Stomach (tissue), 8 donors: ENCODE measurements at regions not wholly inside any gene's neighbourhood (a gene's known extent, or its start where the extent isn't known, plus 50 kb on each side); places are given as distances from the start of the nearest gene placed in this dataset.
"Not testable (repeated sequence)": the region's sequence is repeated elsewhere in the genome, so short reads cannot be mapped to it uniquely, and the experiment has no call there.

Experiments
- DNase-seq, 2 donors: peaks; one replicate each; pipeline versions ENCODE4 v3.0.0 to v3.0.0-alpha.2; 2013 to 2019
- H3K27ac ChIP-seq, 5 donors: fragments of 200-600 bp in 4 of 5; sonication (generic) in 4 of 5; one replicate each; pipeline ENCODE4 v1.5.1; 2013 to 2019; ENCODE audit warnings: mild to moderate bottlenecking in 1 of 5, moderate library complexity in 1 of 5
- H3K27me3 ChIP-seq, 3 donors: fragments of 200-600 bp; sonication (generic); one replicate each; pipeline ENCODE4 v1.5.1; 2017 to 2019; ENCODE audit warnings: mixed run types in 1 of 3
- H3K36me3 ChIP-seq, 4 donors: fragments of 200-600 bp; sonication (generic); 1 replicate in 3 of 4; 2 replicates in 1 of 4; pipeline ENCODE4 v1.5.1; 2016 to 2019
- H3K4me1 ChIP-seq, 4 donors: fragments of 200-600 bp; sonication (generic); one replicate each; pipeline ENCODE4 v1.5.1; 2016 to 2019
- H3K4me3 ChIP-seq, 4 donors: fragments of 200-600 bp; sonication (generic) in 3 of 4; one replicate each; pipeline ENCODE4 v1.5.1; 2016 to 2019; ENCODE audit warnings: mild to moderate bottlenecking in 1 of 4
- H3K9me3 ChIP-seq, 4 donors: fragments of 200-600 bp; sonication (generic); one replicate each; pipeline ENCODE4 v1.5.1; 2016 to 2019
- CTCF ChIP-seq, 7 experiments: fragments of 450-650 bp in 4 of 7; fragments of 200-600 bp in 3 of 7; sonication (generic) in 3 of 7; IDR thresholded peaks; one replicate each; pipeline ENCODE4 v1.5.1; 2016 to 2019; ENCODE audit warnings: antibody characterized with exemption in 7 of 7, control low read depth in 2 of 7, mild to moderate bottlenecking in 1 of 7
- EP300 ChIP-seq: sonication (generic); formaldehyde crosslinking; IDR thresholded peaks from one replicate; pipeline ENCODE4 v1.6.1; 2017; ENCODE audit warnings: antibody characterized with exemption
- POLR2A ChIP-seq, 4 donors: fragments of 450-650 bp; IDR thresholded peaks; one replicate each; pipeline ENCODE4 v1.6.1; 2016; ENCODE audit warnings: antibody characterized with exemption in 4 of 4, control low read depth in 2 of 4, mild to moderate bottlenecking in 1 of 4, moderate library complexity in 1 of 4
- POLR2AphosphoS5 ChIP-seq, 3 donors: sonication (generic); formaldehyde crosslinking; IDR thresholded peaks; one replicate each; pipeline ENCODE4 v1.6.1; 2016; ENCODE audit warnings: antibody characterized with exemption in 3 of 3
- WGBS, 5 donors: extraction: QIAGEN DNeasy Blood & Tissue Kit in 3 of 5; methylation state at CpG; one replicate each; pipeline versions ENCODE4 v1.1.5 to v1.1.7; 2013 to 2018; 5-methylcytosine and 5-hydroxymethylcytosine counted together
- intact Hi-C: fragments of 100-400 bp; cut with DNase I; formaldehyde crosslinking; loops from one replicate; pipeline ENCODE4 v1.15.1; 2023; ENCODE audit warnings: low total_unique reads
- donor health status: healthy with polysubstance abuse.
- donor health status: Bipolar disorder and iron deficiency.
- donor health status: healthy.

GRCh38 chr7:3176112-3177000 lies 124.7 kb upstream of the SDK1 start:
- no peak overlapping the region for H3K27ac ChIP-seq
- no peaks in the 10 kb centered on the region for H3K4me1 ChIP-seq
- H3K27me3 ChIP-seq = no peaks in the 10 kb centered on the region
- TF ChIP-seq CTCF (IDR thresholded peaks at IDR 0.05) (no peak), POLR2A (IDR thresholded peaks at IDR 0.05) (no peak), EP300 (no peak)
- intact Hi-C loops = no loop called here
- no peaks in the 10 kb centered on the region for H3K36me3 ChIP-seq
- WGBS, 5 donors = 63 to 74% (median 67%) methylated on average over 10 of the region's 10 CpGs
- no peak overlapping the region for H3K4me3 ChIP-seq
- no peak for DNase-seq
- H3K9me3 ChIP-seq = no peaks in the 10 kb centered on the region

GRCh38 chr7:3177271-3177670 lies 123.8 kb upstream of the SDK1 start:
- H3K36me3 ChIP-seq = no peaks in the 10 kb centered on the region
- no peaks in the 10 kb centered on the region for H3K27me3 ChIP-seq
- H3K27ac ChIP-seq = no peak overlapping the region
- DNase-seq = no peak
- H3K4me1 ChIP-seq = no peaks in the 10 kb centered on the region
- intact Hi-C loops = no loop called here
- 68 to 84% (median 72%) methylated on average over 2 of the region's 2 CpGs for WGBS, 5 donors
- no peaks in the 10 kb centered on the region for H3K9me3 ChIP-seq
- TF ChIP-seq EP300 (no peak), POLR2AphosphoS5 (IDR thresholded peaks at IDR 0.05) (no peak), POLR2A (IDR thresholded peaks at IDR 0.05) (no peak), CTCF (IDR thresholded peaks at IDR 0.05) (no peak)
- H3K4me3 ChIP-seq = no peak overlapping the region

GRCh38 chr7:3179456-3179855 lies 121.6 kb upstream of the SDK1 start:
- 59 to 77% (median 69%) methylated on average over 8 of the region's 8 CpGs for WGBS, 5 donors
- H3K9me3 ChIP-seq = peaks cover 0 to 12% (median 7%) of the 10 kb centered on the region in 4 donors
- H3K36me3 ChIP-seq = no peaks in the 10 kb centered on the region
- no peak overlapping the region for H3K4me3 ChIP-seq
- DNase-seq = no peak
- no peak overlapping the region for H3K27ac ChIP-seq
- intact Hi-C loops = no loop called here
- no peaks in the 10 kb centered on the region for H3K27me3 ChIP-seq
- no peak for TF ChIP-seq POLR2AphosphoS5 (IDR thresholded peaks at IDR 0.05)
- no peaks in the 10 kb centered on the region for H3K4me1 ChIP-seq

- DNase-seq = no peak
- Histone ChIP-seq H3K36me3 (no peaks in the 10 kb centered on the region), H3K9me3 (peaks cover 0 to 12% (median 7%) of the 10 kb centered on the region in 4 donors), H3K4me3 (no peak overlapping the region), H3K4me1 (no peaks in the 10 kb centered on the region), H3K27me3 (no peaks in the 10 kb centered on the region), H3K27ac (no peak overlapping the region)
- 73 to 84% (median 82%) methylated on average over 8 of the region's 8 CpGs for WGBS, 5 donors
- TF ChIP-seq POLR2A (IDR thresholded peaks at IDR 0.05) = no peak
- no peak for TF ChIP-seq CTCF (IDR thresholded peaks at IDR 0.05)
- no peak for TF ChIP-seq EP300
- TF ChIP-seq POLR2AphosphoS5 (IDR thresholded peaks at IDR 0.05) = no peak
- intact Hi-C loops = no loop called here
These were observed 120.4 kb upstream of the SDK1 start for GRCh38 chr7:3180604-3181003.

GRCh38 chr7:3182055-3182454 lies 119.0 kb upstream of the SDK1 start:
- H3K27ac ChIP-seq = not testable (repeated sequence)

More at GRCh38 chr7:3182055-3182454, 119.0 kb upstream of the SDK1 start:
- DNase-seq, H3K27me3 ChIP-seq, H3K4me3 ChIP-seq, H3K4me1 ChIP-seq, intact Hi-C loops, H3K36me3 ChIP-seq: not testable (repeated sequence)
- peaks cover 0 to 12% (median 7%) of the 10 kb centered on the region in 4 donors for H3K9me3 ChIP-seq
- 81 to 87% (median 85%) methylated on average over 4 of the region's 4 CpGs for WGBS, 5 donors
